B cell (primary cell): ENCODE measurements at regions not wholly inside any gene's neighbourhood (a gene's known extent, or its start where the extent isn't known, plus 50 kb on each side); places are given as distances from the start of the nearest gene placed in this dataset.

Source experiments
- ATAC-seq: fragments of 200-7000 bp; cut with Tn5 transposase; one replicate; pipeline ENCODE4 v1.10.0; 2021; ENCODE audit warnings: low read depth, mild to moderate bottlenecking, moderate number of reproducible peaks, moderate library complexity
- CTCF ChIA-PET: fragments of 350-600 bp; sonication (Branson Sonifier 250); formaldehyde crosslinking; loops from one replicate; lab custom pipeline; 2021; ENCODE audit warnings: antibody characterized with exemption, inconsistent platforms; lab: Charles Lee
- POLR2A ChIA-PET: fragments of 350-600 bp; sonication (Branson Sonifier 250); formaldehyde crosslinking; loops from one replicate; lab custom pipeline; 2021; ENCODE audit warnings: antibody characterized with exemption; lab: Charles Lee
- DNase-seq: peaks from one replicate; pipeline ENCODE4 v3.0.0; 2013
- H2AFZ ChIP-seq: 2 replicates; pipeline ENCODE4 v1.6.1; 2012; ENCODE audit warnings: mild to moderate bottlenecking, low read depth, low read length; ENCODE audit not compliant: insufficient read depth, poor library complexity, severe bottlenecking
- H3K27ac ChIP-seq, 2 donors: 1 replicate in 1 of 2; 2 replicates in 1 of 2; pipeline ENCODE4 v1.5.1; 2012 to 2013; ENCODE audit warnings: low read length in 2 of 2, mild to moderate bottlenecking in 2 of 2, moderate library complexity in 1 of 2
- H3K27me3 ChIP-seq, 4 experiments: fragments of 200-600 bp in 1 of 4; sonication (generic) in 1 of 4; replicated peaks in 1 of 4; 1 replicate in 2 of 4; 2 replicates in 2 of 4; pipeline versions ENCODE4 v1.6.1 to v1.7.0; 2013 to 2016; ENCODE audit warnings: low read length in 3 of 4, mild to moderate bottlenecking in 2 of 4, mixed read lengths in 1 of 4, moderate library complexity in 1 of 4; ENCODE audit not compliant: insufficient read depth in 4 of 4, control insufficient read depth in 3 of 4; ENCODE audit errors: control extremely low read depth in 1 of 4
- H3K36me3 ChIP-seq, 2 experiments: replicated peaks in 1 of 2; 1 replicate in 1 of 2; 2 replicates in 1 of 2; pipeline versions ENCODE4 v1.6.1 to v1.7.1; 2013; ENCODE audit warnings: low read length in 1 of 2; ENCODE audit not compliant: insufficient read depth in 2 of 2, control insufficient read depth in 1 of 2; ENCODE audit errors: control extremely low read depth in 1 of 2, extremely low read depth in 1 of 2
- H3K4me1 ChIP-seq, 2 donors: fragments of 200-600 bp in 1 of 2; sonication (generic) in 1 of 2; 1 replicate in 1 of 2; 2 replicates in 1 of 2; pipeline versions ENCODE4 v1.5.1 to v1.6.1; 2013 to 2017; ENCODE audit warnings: low read length in 2 of 2; ENCODE audit not compliant: control insufficient read depth in 2 of 2, insufficient read depth in 2 of 2
- H3K4me2 ChIP-seq: replicated peaks from 2 replicates; pipeline ENCODE3; 2012; ENCODE audit warnings: mild to moderate bottlenecking, low read depth, low read length; ENCODE audit not compliant: poor library complexity, severe bottlenecking
- H3K4me3 ChIP-seq, 5 experiments: fragments of 200-600 bp in 1 of 5; sonication (generic) in 1 of 5; 1 replicate in 3 of 5; 2 replicates in 2 of 5; pipeline versions ENCODE4 v1.5.1 to v1.7.0; 2011 to 2016; ENCODE audit warnings: low read length in 4 of 5, mild to moderate bottlenecking in 4 of 5, low read depth in 2 of 5, control low read depth in 1 of 5, moderate library complexity in 1 of 5; ENCODE audit not compliant: insufficient read depth in 1 of 5; ENCODE audit errors: control extremely low read depth in 1 of 5, extremely low read depth in 1 of 5
- H3K79me2 ChIP-seq: fragments of 200-600 bp; sonication (generic); one replicate; pipeline ENCODE4 v1.6.0; 2016; ENCODE audit warnings: low read length; ENCODE audit not compliant: control insufficient read depth, insufficient read depth
- H3K9ac ChIP-seq: fragments of 200-600 bp; sonication (generic); 2 replicates; pipeline ENCODE4 v1.6.1; 2017; ENCODE audit warnings: mild to moderate bottlenecking, low read length, moderate library complexity
- H3K9me3 ChIP-seq, 3 donors: one replicate each; pipeline versions ENCODE4 v1.6.1 to v1.7.1; 2013; ENCODE audit warnings: low read length in 2 of 3; ENCODE audit not compliant: control insufficient read depth in 2 of 3, insufficient read depth in 1 of 3; ENCODE audit errors: control extremely low read depth in 1 of 3
- H4K20me1 ChIP-seq: 2 replicates; pipeline ENCODE4 v1.6.0; 2012; ENCODE audit warnings: mild to moderate bottlenecking, low read length; ENCODE audit not compliant: insufficient read depth, control insufficient read depth, poor library complexity, severe bottlenecking
- H3K27ac Mint-ChIP-seq: one replicate; pipeline ENCODE4 v1.8.0; 2021; ENCODE audit warnings: mixed read lengths
- H3K27me3 Mint-ChIP-seq: one replicate; pipeline ENCODE4 v1.8.0; 2021; ENCODE audit warnings: mixed read lengths
- H3K4me1 Mint-ChIP-seq: one replicate; pipeline ENCODE4 v1.8.0; 2021; ENCODE audit warnings: mixed read lengths
- H3K4me3 Mint-ChIP-seq: one replicate; pipeline ENCODE4 v1.8.0; 2021; ENCODE audit warnings: mixed read lengths
- H3K9me3 Mint-ChIP-seq: one replicate; pipeline ENCODE4 v1.8.0; 2022; ENCODE audit warnings: mixed read lengths; ENCODE audit not compliant: insufficient read depth
- EZH2 ChIP-seq: IDR thresholded peaks from 2 replicates; pipeline ENCODE4 v1.6.1; 2012; ENCODE audit warnings: borderline replicate concordance, low read depth, mild to moderate bottlenecking, moderate library complexity, low read length; ENCODE audit not compliant: insufficient read depth, poor library complexity, severe bottlenecking
- WGBS: methylation state at CpG from one replicate; pipeline ENCODE4 v1.1.5; 2013; ENCODE audit warnings: missing lambda C conversion rate; ENCODE audit not compliant: insufficient coverage; 5-methylcytosine and 5-hydroxymethylcytosine counted together
- intact Hi-C: fragments of 100-400 bp; cut with micrococcal nuclease; formaldehyde crosslinking; loops from one replicate; pipeline ENCODE4 v1.10.0; 2022
- TF ChIP-seq, protein P1 (sequence below): fragments of 200-600 bp; IDR thresholded peaks from one replicate; pipeline ENCODE4 v1.8.0; 2022; ENCODE audit warnings: antibody characterized with exemption, mild to moderate bottlenecking

DNA sequence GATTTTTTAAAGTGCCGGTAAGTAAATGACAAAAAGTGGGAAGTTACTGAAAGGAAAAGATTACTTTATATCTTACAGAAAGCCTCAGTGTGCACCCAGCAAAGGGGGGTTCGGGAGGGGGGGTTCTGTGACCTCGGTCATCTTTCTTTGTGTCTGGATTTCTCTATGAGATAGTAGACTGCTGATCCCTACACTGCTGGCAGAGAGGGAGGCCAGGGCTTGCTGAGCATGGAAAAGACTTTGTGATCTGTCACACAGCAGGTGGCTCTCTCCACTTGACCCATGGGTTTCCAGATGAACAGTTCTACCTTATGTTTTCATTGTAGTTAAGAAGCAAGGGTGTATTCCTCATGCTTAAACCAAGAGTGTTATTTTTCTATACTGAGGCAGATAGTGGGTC, 475.6 kb downstream of the PCDH10 start:
- H3K27me3 Mint-ChIP-seq, result no peaks in the 10 kb centered on the region

DNA sequence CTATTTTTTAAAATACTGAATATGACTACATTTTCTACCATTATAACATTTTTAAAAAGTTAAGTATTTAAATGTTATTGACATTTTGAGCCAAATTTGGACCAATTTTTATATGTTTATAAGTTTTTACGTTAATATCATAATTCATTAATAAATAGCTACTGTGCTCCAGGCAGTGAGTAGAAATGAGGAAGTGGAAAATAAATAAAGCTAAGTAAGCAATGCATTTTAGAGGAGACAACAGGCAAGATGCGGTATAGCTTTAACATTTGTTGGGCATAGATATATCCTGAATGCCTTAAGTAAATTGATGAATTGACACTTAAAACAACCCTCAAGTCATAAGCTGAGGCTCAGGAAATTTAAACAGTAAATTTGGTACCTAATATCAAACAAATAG, 474.8 kb downstream of the PCDH10 start:
- H3K36me3 ChIP-seq, result no peaks in the 10 kb centered on the region
- H3K4me3 Mint-ChIP-seq, result no peak overlapping the region
- POLR2A ChIA-PET, result no interaction called here
- CTCF ChIA-PET, result no interaction called here
- H3K4me2 ChIP-seq, result no peak overlapping the region
- intact Hi-C loops, result no loop called here
- no peak overlapping the region for H3K9ac ChIP-seq
- no peaks in the 10 kb centered on the region for H3K9me3 Mint-ChIP-seq
- TF ChIP-seq, protein P1, sequence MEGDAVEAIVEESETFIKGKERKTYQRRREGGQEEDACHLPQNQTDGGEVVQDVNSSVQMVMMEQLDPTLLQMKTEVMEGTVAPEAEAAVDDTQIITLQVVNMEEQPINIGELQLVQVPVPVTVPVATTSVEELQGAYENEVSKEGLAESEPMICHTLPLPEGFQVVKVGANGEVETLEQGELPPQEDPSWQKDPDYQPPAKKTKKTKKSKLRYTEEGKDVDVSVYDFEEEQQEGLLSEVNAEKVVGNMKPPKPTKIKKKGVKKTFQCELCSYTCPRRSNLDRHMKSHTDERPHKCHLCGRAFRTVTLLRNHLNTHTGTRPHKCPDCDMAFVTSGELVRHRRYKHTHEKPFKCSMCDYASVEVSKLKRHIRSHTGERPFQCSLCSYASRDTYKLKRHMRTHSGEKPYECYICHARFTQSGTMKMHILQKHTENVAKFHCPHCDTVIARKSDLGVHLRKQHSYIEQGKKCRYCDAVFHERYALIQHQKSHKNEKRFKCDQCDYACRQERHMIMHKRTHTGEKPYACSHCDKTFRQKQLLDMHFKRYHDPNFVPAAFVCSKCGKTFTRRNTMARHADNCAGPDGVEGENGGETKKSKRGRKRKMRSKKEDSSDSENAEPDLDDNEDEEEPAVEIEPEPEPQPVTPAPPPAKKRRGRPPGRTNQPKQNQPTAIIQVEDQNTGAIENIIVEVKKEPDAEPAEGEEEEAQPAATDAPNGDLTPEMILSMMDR, result no peak
- no peak for TF ChIP-seq EZH2
- ATAC-seq (no peak), DNase-seq (no peak)
- H3K27ac ChIP-seq, result no peak overlapping the region
- no CpG with 5 or more reads among the region's 2 CpGs for WGBS
- no peak overlapping the region for H3K4me3 ChIP-seq
- H2AFZ ChIP-seq, result no peak overlapping the region
- no peaks in the 10 kb centered on the region for H3K79me2 ChIP-seq
- H3K4me1 Mint-ChIP-seq, result no peaks in the 10 kb centered on the region
- no peaks in the 10 kb centered on the region for H4K20me1 ChIP-seq
- no peak overlapping the region for H3K27ac Mint-ChIP-seq
- no peaks in the 10 kb centered on the region for H3K27me3 ChIP-seq
- no peaks in the 10 kb centered on the region for H3K27me3 Mint-ChIP-seq
- no peaks in the 10 kb centered on the region for H3K4me1 ChIP-seq
- H3K9me3 ChIP-seq, result no peaks in the 10 kb centered on the region

More for the DNA sequence above, 475.6 kb downstream of the PCDH10 start:
- H3K4me1 ChIP-seq, result no peaks in the 10 kb centered on the region
- Mint-ChIP-seq H3K4me1 (no peaks in the 10 kb centered on the region), H3K9me3 (no peaks in the 10 kb centered on the region), H3K27ac (no peak overlapping the region), H3K4me3 (no peak overlapping the region)
- H3K27me3 ChIP-seq, result no peaks in the 10 kb centered on the region
- WGBS, result 8% methylated on average over 2 of the region's 3 CpGs
- H3K4me3 ChIP-seq, result no peak overlapping the region
- no peaks in the 10 kb centered on the region for H4K20me1 ChIP-seq
- no peaks in the 10 kb centered on the region for H3K36me3 ChIP-seq
- no peak overlapping the region for H3K9ac ChIP-seq
- TF ChIP-seq EZH2, result no peak
- TF ChIP-seq, protein P1, result no peak
- no peaks in the 10 kb centered on the region for H3K79me2 ChIP-seq
- ATAC-seq, result no peak
- H3K4me2 ChIP-seq, result no peak overlapping the region
- CTCF ChIA-PET, result no interaction called here
- DNase-seq, result no peak
- no peak overlapping the region for H2AFZ ChIP-seq
- intact Hi-C loops, result no loop called here
- H3K9me3 ChIP-seq, result no peaks in the 10 kb centered on the region
- no peak overlapping the region for H3K27ac ChIP-seq
- POLR2A ChIA-PET, result no interaction called here
